ENCODE measurements at regions not wholly inside any gene's neighbourhood (a gene's known extent, or its start where the extent isn't known, plus 50 kb on each side); places are given as distances from the start of the nearest gene placed in this dataset.

GRCh38 chr1:65625528-65625927 lies 167.2 kb upstream of the PDE4B start:
- no peak for TF ChIP-seq SP1 (IDR thresholded peaks at IDR 0.05)
- no peak for TF ChIP-seq BHLHE40 (IDR thresholded peaks at IDR 0.05; ENCODE audit: borderline replicate concordance)
- TF ChIP-seq SUZ12 (IDR thresholded peaks at IDR 0.05), result no peak

Measured in HEK293T (cell line).